Dermis blood vessel endothelial cell (primary cell): ENCODE measurements at regions not wholly inside any gene's neighbourhood (a gene's known extent, or its start where the extent isn't known, plus 50 kb on each side); places are given as distances from the start of the nearest gene placed in this dataset.
"Not testable (repeated sequence)": the region's sequence is repeated elsewhere in the genome, so short reads cannot be mapped to it uniquely, and the experiment has no call there.

ENCODE experiments used
- DNase-seq: peaks from one replicate; pipeline ENCODE4 v3.0.0; 2010

DNA sequence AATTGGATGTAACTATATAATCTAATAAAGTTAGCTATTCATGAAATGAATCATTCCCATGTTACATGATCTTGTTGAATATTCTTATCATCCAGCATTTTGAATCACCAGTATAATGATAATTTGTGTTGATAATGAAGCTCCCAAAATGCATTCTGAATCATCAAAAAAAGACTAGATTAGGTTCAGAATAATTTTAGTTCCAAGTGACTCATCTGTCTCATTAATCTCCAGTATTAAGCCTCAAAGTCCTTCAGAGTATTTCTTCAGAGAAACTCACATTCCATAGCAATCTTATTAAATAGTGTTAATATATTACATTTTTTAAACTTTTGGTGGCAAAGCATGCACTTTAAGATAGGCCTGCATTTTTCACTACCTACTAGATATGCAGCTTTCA lies 207.5 kb downstream of the SLITRK5 start:
- no peak for DNase-seq

DNA sequence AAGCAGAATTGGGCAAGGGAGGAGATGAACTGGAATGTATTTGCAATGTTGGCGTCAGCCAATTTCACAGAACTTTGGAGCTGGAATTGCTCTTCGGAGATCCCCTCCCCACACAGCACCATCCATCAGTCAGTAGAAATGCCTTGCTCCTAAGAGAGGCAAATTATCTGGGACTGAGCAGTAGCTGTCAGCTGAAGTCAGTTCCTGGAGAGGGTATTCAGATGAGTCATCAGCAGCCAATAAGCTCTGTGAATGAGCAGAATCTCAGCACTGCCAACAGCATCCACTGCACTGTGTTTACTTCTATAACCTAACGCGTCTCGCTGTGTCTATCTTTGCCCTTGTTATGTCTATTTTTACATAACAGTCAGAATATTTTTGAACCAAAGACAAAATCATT lies 213.7 kb downstream of the SLITRK5 start:
- DNase-seq = no peak

DNA sequence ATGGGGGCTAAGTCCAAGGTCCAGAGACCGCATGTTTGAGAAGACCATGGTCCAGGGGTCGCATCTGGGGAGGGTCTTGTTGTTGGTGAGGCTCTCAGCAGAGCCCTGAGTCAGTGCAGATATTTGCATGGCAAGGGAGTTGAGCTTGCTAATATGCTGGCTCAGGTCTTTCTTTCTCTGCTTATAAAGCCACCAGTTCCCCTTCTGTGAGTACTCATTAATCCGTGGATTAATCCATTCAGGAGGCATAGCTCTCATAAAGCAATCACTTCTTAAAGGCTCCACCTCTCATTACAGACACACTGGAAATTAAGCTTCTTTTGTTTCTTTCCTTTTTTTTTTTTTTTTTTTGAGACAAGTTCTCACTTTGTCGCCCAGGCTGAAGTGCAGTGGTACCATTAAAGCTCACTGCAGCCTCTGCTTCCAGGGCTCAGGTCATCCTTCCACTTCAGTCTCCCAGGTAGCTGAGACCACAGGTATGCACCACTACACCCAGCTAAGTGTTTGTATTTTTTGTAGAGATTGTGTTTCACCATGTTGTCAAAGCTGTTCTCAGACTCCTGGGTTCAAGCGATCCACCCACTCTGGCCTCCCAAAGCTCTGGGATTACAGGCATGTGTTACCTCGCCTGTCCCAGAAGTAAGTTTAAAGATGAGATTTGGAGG lies 216.4 kb downstream of the SLITRK5 start:
- DNase-seq = no peak

DNA sequence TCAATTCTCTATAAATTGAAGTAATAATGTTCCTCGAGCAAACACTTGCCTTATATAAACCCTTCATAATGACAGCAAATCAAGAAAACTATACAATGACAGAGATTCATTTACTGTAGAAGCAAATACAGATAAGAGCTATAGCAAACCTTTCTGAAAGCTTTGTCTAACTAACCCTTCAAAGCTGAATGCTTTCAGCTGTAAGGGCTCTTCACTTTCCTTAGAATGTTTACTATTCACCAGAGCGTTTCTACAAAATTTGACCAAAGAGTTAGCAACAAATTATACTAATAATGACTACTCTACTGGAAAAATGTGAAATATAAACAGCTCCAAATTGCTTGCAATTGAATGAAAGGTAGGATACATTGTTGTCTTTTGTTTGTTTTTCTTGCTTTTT lies 218.1 kb downstream of the SLITRK5 start:
- DNase-seq = no peak

DNA sequence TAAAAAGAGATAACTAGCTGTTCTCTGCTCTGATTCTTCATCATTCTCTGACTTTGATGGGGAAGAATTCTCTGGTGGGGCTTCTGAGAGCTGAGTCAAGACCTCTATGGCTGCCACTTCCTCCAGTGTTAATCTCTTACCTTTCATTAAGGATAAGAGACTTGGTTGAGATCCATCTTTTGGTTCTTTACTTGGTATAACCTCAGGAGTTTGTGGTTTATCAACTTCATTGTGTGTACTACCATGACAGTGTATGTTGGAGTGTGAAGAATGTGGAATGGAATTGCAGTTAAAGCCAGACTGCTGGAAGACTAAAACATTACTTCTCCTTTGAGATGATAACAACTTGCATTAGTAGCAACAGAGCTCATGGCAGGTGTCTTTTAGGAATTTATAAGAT lies 222.0 kb downstream of the SLITRK5 start:
- no peak for DNase-seq

DNA sequence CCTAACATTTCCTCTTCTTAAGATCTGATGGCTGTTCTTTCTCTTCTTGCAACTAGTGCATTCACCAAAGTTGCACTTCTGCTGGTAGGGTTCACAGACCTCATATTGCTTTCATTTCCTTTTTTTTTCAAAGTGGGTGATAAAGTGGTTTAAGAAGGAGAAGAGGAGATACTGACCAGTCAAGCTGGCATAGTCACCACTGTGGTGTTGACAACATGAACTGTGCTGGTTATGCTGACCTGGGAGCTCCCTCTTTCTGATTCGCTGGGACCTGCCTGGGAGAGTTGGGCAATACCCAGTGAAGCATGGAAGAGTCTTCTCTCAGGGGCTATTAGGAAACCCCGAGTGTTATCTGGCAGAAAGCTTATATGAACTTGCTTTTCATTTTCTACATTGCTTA lies 222.9 kb downstream of the SLITRK5 start:
- DNase-seq = no peak

DNA sequence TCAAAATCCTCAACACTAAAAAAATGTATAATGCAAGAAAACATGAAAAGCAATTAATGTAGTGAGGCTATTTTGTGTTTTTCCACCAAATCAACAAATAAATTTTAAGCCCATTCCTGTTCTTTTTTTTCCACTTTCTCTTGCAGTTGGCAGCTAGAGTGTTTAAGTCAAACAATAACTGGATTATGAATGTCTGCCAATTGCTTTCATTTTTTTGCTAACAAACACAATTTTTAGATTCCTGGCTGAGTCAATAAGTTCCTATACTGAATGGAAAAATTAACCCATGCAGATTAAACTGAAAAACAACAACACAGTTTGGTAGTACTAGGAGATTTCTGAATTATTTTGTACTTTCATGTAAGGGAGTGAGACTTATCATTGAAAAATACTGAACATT lies 232.4 kb downstream of the SLITRK5 start:
- no peak for DNase-seq

DNA sequence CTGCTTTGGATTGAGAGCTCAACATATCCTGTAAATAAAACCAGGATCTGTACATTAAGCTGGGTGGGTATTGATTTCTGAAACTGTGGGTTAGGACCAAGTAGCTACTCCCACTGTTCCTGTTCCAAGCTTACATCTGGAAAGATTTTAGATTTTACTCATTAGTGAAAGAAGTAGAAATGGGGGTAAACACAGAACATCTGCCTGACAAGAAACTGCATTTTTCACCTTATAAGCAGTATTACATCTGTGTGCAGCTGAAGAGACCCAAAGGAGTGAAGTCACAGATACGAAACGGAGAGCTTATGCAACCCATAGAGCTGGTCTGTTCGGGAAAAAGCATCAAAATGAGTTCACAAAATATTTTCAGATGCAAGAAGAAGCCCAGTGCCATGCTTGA lies 235.2 kb downstream of the SLITRK5 start:
- DNase-seq = no peak

DNA sequence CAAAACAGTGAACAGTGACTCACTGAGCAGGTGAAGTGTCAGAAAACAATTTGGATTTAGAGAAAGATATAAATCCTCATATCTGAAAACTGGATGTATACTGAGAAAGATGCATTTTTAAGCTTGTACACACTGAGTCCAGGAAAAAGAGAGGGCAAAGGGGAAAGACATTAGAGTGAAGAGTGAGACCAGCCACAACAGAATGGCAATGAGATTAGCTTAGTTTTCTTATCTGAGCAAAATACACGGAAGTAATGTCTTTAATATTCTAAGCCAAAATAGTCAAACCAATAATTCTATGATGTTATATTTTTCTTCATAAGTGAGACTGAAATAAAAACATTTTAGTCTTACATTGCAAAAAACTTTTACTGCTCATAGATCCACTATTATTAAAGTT lies 236.0 kb downstream of the SLITRK5 start:
- DNase-seq = no peak

DNA sequence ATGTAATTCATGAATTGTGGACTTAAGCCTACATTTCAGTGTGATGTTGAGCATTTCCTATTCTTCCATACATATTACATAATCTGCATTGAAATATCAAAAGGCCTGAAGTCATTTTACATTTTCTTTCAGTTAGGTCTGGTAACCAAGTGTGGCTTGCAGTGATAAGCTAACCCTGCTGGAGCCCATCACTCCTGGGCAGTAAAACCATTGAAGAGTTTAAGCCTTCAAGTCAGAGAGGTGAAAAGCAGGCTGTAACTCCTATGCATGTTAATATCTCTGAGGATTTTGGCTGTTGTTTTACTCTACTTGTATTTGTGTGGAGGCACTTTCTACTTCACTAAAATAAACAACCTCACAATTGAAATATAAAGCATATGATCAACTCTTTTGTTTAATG lies 248.8 kb downstream of the SLITRK5 start:
- DNase-seq = no peak

DNA sequence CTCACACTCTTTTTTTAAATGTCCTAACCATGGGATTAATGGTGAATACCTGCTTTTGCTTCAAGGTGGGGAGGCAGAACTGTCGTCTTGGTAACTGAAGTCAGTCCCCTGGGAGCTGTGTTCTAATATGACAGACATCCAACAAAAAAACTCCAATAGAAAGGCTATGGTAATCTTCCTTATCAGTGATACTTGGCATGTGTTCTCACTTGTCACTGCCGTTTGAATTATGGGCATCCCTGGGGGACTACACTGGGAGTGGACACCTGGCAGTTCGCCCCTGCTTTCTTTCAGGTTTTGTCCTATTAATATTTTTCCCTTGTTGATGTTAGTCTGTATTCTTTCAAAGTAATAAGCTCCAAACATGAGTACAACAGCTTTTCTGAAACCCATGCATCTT lies 252.6 kb downstream of the SLITRK5 start:
- no peak for DNase-seq

DNA sequence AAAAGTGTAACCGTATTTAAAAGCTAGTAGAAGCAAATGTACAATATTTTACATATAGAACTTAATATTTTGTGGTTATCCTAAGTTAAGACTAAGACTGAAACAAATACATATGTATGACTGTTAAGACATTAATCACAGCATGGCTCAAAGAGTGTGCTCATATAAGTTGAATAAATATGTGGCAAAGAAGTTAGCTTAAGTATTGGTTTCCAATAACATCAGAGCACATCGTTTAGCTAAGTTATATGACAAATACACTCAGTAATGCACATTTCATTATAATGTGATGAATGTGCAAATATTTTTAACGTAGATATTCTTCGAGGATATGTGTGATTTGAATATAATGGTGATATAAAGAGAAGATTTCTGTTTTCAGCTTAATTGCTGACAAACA lies 253.8 kb downstream of the SLITRK5 start:
- DNase-seq = no peak

DNA sequence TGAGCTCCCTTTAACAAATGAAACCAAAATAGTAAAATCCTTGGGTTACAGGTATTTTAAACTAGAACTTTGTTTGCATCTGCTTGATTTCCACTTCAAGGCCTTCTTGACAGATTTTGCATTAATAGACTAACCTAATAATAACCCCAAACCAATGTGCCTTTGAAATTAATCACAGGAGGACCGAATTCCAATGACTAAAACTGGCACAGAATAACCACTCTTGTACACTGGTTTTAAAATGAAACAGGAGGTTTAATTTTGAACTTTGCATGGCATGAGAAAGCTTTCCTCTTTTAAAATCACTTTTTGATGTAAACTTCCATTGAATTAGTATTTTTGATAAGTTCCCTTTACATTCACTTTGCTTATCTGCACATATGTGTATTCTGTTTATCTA lies 269.6 kb downstream of the SLITRK5 start:
- DNase-seq = no peak

DNA sequence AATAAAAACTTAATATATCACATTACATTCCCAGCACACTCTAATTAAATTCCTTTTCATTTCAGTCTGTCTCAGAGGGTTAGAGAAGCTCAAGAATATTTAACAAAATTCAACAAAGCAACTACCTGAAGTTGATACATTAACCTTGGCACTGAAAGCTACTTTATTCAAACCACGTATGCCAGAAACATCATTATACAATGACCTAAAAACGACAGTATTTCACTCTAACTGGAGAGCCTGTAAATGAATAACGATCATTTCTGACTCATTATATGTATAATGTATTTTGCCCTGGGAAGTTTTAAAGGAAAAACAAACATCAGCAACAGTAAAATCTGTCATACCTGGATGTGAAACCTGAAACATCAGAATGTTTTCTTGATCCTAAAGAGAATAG lies 270.1 kb downstream of the SLITRK5 start:
- DNase-seq = no peak

DNA sequence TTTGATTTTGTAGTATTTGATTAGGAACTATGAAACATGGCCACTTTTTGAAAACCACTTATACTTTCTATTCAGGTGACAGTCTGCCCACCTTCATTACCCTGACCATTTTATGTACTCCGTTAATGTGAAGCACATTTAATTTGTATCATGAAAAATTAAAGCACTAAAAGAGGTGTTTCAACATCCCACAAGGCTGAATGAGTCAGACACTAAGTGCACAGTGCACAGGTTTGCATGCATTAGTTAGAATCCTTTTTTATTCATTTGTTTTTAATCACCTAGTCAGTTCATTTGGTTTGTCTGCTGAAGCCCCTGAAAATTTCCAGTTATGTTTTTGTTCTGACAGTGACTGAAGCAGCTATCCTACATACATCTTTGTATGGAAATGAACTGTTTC lies 271.0 kb downstream of the SLITRK5 start:
- no peak for DNase-seq

DNA sequence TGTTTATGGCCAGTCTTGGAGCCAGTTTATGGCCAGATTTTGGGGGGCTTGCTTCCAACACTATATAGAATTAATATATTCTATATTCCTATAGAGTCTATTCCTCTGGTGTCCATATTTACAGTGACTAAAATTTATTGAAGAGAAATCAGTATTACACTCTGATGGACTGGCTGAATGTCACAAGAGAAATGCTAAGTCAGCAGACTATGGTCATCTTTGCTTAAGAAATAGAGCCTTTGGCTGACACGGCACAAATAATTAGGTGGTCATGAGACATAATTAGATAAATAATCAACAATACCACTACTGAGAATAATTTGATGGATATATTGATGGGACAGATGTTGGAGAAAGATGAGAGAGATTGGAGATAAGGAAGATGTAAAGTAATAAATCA lies 272.9 kb downstream of the SLITRK5 start:
- no peak for DNase-seq

DNA sequence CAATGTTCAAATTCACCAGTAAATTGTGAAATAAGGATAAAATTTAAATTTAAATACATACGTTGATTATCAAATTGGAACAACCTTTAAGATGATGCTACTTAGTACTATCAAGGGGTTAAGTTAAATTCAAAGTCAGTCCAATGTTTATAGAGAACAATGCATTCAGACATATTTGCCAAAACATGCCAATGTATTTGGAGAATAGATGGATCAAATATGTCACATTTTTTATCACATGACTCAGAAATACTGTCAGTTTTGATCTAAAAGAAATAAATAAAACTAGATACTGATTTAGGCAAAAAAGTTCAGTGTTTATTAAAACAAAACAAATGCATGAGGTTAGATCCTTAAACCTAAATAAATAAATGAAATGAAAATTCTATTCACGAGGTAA lies 281.2 kb downstream of the SLITRK5 start:
- DNase-seq = no peak

DNA sequence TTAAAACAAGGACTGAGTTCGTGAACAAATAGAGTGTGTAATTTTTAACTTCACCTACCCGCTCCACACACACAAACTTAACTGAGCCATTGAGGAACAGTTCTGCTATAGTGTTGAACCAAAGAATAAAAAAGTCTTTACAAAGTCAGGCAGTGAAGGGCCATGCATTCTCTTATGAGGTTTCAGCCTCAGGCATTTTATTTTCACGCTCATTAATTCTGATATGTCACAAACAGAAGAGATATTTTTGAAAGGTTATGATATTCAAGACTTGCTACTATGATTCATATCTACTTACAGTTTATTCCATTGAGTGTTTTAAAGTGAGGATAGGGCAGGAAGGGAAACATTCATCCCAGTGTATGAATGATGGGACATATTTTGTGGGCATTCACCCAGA lies 282.2 kb downstream of the SLITRK5 start:
- DNase-seq = no peak

DNA sequence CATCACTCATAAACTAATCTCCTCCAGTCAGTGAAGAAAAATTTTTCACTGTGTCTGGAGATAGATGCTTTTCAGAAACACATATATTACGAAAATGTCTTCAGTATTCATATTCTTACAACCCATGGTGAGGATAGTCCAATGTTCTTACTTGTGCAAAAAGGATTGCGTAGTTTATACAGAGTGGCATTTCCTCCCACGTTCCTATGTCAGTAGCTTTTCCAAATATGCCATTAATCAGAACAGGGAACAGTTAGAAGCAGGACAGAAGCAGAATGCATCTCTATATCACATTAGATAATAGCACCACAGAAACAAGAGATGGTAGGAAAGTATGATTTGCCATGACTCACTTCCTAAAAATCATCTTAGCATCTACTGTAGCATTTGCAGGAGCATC lies 282.9 kb downstream of the SLITRK5 start:
- DNase-seq = no peak

DNA sequence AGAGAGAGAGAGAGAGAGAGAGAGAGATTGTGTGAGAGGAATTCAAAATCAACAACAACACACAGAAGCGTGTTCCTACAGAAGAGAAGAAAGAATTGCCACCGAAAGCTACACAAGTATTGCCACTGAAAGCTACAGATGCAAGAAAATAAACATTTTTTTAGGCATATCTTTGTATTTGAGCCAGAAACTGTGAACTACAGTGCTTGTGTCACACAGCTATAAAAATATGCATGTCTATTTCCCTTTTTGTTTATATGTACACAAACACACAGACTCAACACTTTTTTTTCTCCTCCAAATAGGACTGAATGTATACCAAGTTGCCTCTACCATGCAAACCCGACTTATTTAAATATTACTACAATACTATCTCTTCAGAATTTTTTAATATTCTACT lies 290.4 kb downstream of the SLITRK5 start:
- no peak for DNase-seq

DNA sequence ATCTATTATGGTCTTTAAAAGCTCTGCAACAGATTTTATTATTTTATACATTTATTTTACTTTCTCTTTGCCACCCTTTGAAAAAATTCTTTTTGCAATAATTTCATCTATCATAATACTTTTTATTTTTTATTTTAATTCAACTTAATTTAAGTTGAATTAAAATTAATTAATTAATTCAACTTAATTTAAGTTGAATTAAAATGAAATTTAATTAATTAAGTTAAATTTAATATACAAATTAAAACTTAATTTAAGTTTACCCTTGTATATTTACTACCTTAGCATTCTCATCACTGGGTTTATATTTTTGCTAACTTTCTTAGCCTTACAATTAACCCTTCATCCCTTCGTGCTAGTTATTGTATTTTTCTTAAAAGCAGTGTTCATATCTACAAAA lies 301.4 kb downstream of the SLITRK5 start:
- no peak for DNase-seq

DNA sequence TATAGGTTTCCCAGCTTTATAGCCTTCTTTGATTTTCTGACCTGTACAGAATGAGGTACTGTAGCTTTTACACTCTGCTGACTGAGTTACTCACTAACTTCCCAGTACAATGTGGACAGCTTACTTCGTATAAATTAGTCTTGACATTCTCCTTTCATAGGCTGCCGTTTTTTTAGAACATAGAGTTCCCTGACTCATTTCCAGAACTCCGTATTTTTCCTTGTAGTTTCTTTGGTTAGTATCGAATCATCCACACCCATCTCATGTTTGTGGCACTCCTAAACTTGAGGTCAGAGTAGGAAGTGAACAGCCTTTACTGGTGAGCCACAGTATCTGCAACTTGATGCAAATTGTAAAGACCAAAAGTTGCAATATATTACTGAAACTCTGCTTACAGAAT lies 303.9 kb downstream of the SLITRK5 start:
- no peak for DNase-seq

DNA sequence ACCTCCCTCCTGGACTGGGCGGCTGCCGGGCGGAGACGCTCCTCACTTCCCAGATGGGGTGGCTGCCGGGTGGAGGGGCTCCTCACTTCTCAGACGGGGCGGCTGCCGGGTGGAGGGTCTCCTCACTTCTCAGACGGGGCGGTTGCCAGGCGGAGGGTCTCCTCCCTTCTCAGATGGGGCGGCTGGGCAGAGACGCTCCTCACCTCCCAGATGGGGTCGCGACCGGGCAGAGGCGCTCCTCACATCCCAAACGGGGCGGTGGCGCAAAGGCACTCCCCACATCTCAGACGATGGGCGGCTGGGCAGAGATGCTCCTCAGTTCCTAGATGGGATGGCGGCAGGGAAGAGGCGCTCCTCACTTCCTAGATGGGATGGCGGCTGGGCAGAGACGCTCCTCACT lies 305.5 kb downstream of the SLITRK5 start:
- not testable (repeated sequence) for DNase-seq

DNA sequence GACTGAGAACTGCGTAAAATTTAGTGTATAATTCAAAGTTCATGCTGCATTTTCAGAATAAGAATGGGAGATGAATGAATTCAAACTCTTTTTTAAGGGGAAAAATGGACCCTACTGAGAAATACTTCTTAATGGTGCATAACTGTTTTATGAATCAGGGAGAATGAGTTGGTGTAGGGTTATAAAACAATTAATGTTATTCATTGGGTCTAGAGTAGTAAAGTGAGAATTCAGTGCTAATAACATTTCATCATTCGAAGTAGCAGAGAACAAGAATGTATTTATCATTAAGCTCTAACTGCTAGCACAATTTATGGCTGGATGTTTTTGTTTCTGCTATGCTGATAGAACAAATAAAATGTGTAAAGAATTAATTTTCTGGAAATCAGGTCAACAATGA lies 310.2 kb downstream of the SLITRK5 start:
- DNase-seq = no peak

DNA sequence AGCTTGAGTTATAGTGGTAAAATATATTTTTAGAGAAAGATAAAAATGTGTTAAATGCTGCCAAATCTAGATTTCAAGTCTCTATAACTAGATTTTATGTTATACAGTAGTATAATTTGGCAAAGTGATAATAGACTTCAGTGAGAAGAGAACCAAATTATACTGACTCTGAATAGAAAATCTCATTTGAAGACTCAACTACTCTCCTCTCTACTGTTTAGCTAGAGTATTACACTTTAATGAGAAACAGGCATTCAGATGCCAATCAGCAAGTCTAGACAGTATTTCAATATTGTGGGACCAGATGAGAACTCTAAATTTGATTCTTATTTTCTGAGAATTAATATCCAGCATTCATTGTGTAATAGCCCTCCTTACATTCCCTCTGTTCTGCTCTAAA lies 311.2 kb downstream of the SLITRK5 start:
- DNase-seq = no peak
